ENCODE measurements at regions not wholly inside any gene's neighbourhood (a gene's known extent, or its start where the extent isn't known, plus 50 kb on each side); places are given as distances from the start of the nearest gene placed in this dataset.

DNA sequence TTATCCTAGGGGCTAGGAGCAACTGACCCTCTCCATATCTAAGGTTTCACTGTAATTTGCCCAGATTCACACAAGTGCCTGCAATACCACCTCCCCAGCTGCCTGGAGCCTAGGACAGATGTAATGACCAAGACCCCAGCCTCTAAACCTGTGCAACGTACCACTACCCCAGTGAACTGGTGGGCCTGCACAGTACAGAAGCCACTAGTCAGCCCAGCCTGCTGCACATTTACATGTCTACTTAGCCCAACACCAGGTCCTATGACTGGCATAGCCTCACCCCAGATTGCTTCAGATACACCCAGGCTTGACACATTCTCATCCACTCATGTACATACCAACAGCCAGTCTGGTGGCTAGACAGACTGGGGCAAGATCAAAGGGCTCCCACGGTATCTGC, 1336.6 kb downstream of the BRINP3 start:
- H3K4me3 ChIP-seq (ENCODE audit: low read depth, low read length), result no peak overlapping the region
- TF ChIP-seq, protein P1, sequence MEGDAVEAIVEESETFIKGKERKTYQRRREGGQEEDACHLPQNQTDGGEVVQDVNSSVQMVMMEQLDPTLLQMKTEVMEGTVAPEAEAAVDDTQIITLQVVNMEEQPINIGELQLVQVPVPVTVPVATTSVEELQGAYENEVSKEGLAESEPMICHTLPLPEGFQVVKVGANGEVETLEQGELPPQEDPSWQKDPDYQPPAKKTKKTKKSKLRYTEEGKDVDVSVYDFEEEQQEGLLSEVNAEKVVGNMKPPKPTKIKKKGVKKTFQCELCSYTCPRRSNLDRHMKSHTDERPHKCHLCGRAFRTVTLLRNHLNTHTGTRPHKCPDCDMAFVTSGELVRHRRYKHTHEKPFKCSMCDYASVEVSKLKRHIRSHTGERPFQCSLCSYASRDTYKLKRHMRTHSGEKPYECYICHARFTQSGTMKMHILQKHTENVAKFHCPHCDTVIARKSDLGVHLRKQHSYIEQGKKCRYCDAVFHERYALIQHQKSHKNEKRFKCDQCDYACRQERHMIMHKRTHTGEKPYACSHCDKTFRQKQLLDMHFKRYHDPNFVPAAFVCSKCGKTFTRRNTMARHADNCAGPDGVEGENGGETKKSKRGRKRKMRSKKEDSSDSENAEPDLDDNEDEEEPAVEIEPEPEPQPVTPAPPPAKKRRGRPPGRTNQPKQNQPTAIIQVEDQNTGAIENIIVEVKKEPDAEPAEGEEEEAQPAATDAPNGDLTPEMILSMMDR (IDR thresholded peaks at IDR 0.05; ENCODE audit: borderline replicate concordance, insufficient read depth, low read depth, low read length), result no peak

- TF ChIP-seq, protein P1 (IDR thresholded peaks at IDR 0.05; ENCODE audit: borderline replicate concordance, insufficient read depth, low read depth, low read length), result no peak
- no peak overlapping the region for H3K4me3 ChIP-seq (ENCODE audit: low read depth, low read length)
Measured at GRCh38 chr1:189149547-189150375, 1327.9 kb downstream of the BRINP3 start.

DNA sequence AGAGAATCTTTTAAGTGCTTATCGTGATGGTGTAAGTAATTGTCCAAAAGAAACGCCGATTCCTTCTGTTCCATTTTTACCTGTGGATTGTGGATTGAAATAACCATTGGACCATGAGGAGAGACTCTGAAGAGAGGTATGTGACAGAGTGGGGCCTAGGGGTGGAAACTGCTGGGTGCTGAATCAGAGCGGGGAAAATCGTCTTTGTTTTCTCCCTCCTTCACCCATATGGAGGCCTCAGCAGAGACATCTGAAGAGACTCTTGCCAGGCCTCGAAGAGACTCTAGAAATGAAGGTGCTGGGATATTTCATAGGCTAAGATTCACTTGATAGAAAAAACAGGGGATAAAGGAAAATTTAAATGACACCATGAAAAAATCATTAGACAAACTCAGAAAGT, 1327.0 kb downstream of the BRINP3 start:
- TF ChIP-seq, protein P1 (IDR thresholded peaks at IDR 0.05; ENCODE audit: borderline replicate concordance, insufficient read depth, low read depth, low read length), result no peak
- H3K4me3 ChIP-seq (ENCODE audit: low read depth, low read length), result no peak overlapping the region

DNA sequence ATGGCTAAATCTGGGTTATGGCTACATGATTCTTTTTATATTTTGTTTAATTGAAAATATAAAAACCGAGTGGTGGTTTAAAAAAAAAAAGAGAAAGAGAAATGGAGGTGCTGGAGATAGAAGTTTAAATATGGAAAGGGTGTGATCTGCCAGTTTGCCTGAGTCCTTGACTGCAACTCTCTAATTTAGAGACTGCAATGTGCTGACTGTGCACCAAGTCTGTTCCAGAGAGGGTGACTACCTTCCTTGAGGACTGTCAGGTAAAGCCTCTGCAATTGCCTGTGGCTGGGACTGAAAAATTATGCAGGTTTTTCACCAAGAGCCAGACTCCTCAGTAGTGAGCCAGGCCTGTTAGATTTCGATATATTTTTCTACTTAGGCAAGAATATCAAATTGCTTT, 1326.3 kb downstream of the BRINP3 start:
- H3K4me3 ChIP-seq (ENCODE audit: low read depth, low read length), result no peak overlapping the region
- TF ChIP-seq, protein P1 (IDR thresholded peaks at IDR 0.05; ENCODE audit: borderline replicate concordance, insufficient read depth, low read depth, low read length), result no peak

DNA sequence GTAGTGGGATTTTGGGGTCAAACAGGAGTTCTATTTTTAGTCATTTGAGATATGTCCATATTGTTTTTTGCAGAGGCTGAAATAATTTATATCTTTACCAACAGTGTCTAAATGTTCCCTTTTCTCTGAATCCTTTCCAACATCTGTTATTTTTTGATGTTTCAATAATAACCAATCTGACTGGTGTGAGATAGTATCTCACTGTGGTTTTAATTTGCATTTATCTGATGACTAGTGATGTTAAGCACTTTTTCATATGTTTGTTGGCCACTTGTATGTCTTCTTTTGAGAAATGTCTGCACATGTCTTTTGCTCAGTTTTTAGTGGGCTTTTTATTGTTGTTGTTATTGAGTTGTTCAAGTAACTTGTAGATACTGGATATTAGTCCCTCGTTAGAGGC, 1325.0 kb downstream of the BRINP3 start:
- H3K4me3 ChIP-seq (ENCODE audit: low read depth, low read length), result no peak overlapping the region
- TF ChIP-seq, protein P1 (IDR thresholded peaks at IDR 0.05; ENCODE audit: borderline replicate concordance, insufficient read depth, low read depth, low read length), result no peak

GRCh38 chr1:189158155-189158554, 1319.5 kb downstream of the BRINP3 start:
- TF ChIP-seq, protein P1 (IDR thresholded peaks at IDR 0.05; ENCODE audit: borderline replicate concordance, insufficient read depth, low read depth, low read length), result no peak
- no peak overlapping the region for H3K4me3 ChIP-seq (ENCODE audit: low read depth, low read length)

GRCh38 chr1:189175889-189176288, 1301.8 kb downstream of the BRINP3 start:
- TF ChIP-seq, protein P1 (IDR thresholded peaks at IDR 0.05; ENCODE audit: borderline replicate concordance, insufficient read depth, low read depth, low read length), result no peak
- no peak overlapping the region for H3K4me3 ChIP-seq (ENCODE audit: low read depth, low read length)

All from GM12875 (cell line).